Iris pigment epithelial cell (primary cell): ENCODE measurements at regions not wholly inside any gene's neighbourhood (a gene's known extent, or its start where the extent isn't known, plus 50 kb on each side); places are given as distances from the start of the nearest gene placed in this dataset.
"Not testable (repeated sequence)": the region's sequence is repeated elsewhere in the genome, so short reads cannot be mapped to it uniquely, and the experiment has no call there.

Experiments used
- DNase-seq: peaks from one replicate; pipeline ENCODE4 v3.0.0-alpha.2; 2011; ENCODE audit warnings: low read depth

- DNase-seq: no peak
Observed at GRCh38 chr1:76687307-76688175, 179.7 kb upstream of the ST6GALNAC5 start.

DNA sequence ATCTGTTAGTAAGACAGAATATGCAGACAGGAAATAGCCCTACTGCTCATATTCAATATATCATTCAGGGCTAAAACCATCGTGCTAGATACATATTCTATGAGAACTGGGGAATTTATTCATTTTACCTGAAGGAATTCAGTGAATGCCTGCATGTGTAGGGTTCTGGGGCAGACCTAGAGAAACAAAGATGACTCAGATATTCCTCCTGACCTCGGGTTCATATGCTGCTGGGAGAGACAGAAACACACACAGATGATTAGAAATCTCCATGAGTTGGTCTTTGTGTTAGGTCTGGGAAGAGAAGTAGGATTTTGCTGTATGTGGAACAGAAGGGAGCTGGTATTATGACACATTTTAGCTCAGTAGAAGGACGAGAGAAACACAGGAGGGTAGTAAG, 176.5 kb upstream of the ST6GALNAC5 start:
- DNase-seq: peak; percentile 50

GRCh38 chr1:76695535-76695934, 171.7 kb upstream of the ST6GALNAC5 start:
- DNase-seq: no peak

GRCh38 chr1:76697361-76697760, 169.9 kb upstream of the ST6GALNAC5 start:
- no peak for DNase-seq

GRCh38 chr1:76699646-76700045, 167.6 kb upstream of the ST6GALNAC5 start:
- DNase-seq: not testable (repeated sequence)

GRCh38 chr1:76700200-76700599, 167.1 kb upstream of the ST6GALNAC5 start:
- DNase-seq: not testable (repeated sequence)

DNA sequence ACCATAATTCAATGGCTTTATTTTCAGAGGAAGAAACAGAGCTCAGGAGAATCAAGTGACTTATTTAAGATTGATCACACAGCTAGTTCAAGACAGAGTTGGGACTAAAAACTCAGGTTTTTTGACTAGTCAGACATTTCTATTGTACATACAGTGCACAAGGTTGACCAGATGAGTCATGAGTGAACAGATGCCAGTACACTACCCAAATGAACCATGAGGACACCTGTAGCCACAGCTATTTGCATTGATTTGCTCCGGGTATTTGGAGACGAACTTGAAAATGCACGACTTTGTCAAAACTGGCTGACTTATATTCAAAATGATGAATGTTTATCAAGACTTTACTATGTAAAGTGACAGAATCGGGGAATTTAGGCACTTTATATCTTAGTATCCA, 161.7 kb upstream of the ST6GALNAC5 start:
- no peak for DNase-seq

DNA sequence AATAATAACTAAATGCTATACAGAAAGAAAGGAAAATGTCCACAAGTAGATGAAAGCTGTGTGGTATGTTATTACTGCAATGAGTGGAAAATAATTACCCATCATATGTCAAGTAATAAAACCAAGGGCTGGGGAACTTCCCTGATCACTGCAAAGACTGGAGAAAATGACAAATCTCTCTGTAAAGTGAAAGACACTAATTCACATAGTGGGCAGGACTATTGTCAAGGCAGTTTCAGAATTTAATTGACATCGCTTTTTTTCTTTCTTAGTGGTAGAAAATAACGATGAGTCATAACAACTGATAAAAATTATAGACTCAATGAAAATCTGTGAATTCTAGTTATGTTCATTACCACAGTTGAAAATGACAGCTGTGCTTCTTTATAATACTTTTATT, 153.7 kb upstream of the ST6GALNAC5 start:
- no peak for DNase-seq

GRCh38 chr1:76715474-76715873, 151.8 kb upstream of the ST6GALNAC5 start:
- no peak for DNase-seq

DNA sequence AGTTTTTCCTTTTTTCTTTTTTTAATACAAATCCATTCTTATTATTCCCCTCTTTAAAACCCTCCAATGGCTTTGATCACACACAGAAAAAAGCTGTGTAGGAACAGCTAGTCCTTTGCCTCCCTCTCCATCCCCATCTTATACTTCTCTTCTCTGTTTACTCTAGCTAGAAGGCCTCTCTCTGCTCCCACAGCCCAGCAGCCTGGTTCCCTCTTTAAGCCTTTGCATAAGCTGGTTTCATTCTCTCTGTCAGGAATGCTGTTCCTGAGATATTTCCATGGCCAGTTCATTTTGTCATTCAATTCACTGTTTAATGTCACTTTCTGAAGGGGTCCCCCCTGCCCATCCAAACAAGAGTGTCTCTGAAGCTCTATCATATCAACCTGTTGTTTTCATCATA, 143.3 kb upstream of the ST6GALNAC5 start:
- no peak for DNase-seq

DNA sequence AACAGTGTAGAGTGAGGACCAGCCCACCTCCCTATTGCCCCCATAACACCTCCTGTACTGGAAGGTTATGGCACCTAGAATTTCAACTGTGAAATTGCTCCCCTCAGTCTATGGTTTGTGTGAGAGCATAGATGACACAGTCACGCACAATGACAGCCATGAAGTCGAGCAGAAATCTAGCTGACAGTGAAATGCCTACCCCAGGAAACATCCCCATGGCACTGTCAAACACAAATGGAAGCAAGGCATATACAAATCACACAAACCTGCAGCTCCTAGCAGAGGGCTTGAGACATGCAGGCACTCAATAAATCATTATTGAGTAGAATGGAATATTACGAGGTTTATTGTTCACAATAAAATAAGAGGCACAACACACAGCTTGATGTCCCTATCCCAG, 142.5 kb upstream of the ST6GALNAC5 start:
- no peak for DNase-seq

DNA sequence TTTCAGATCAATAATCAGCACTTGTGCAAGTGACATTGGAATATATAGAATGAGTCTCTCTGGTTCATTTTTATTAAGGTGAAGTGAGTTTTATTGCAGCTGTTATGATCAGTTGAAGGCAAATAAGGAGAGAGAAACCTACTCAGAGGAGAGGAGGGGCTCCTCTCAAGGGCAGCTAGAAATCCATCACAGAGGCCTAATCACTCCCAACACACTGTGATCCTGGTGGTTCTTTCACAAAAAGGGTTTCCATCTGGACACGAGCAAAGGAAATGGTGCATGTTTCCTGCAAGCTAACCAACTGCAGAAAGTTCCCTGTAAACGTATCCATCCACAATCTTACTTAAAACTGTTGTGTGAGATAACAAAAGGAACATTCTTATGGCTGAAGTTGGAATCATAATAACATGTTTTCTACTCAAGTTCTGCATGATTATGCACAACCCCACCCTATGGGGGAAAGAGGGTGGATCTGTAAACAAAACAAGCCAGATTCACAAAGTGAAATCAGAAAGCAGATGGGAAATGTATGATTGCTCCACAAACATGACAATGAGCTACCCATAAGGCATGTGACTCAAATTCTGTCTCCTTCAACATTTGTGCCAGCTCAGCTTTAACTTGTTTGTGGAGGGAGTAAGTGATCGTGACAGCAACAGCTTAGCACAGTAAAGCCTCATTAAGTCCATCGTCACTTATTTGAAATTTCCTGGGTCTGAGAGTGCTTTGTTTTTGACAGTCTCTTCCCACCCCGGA, 141.2 kb upstream of the ST6GALNAC5 start:
- no peak for DNase-seq

DNA sequence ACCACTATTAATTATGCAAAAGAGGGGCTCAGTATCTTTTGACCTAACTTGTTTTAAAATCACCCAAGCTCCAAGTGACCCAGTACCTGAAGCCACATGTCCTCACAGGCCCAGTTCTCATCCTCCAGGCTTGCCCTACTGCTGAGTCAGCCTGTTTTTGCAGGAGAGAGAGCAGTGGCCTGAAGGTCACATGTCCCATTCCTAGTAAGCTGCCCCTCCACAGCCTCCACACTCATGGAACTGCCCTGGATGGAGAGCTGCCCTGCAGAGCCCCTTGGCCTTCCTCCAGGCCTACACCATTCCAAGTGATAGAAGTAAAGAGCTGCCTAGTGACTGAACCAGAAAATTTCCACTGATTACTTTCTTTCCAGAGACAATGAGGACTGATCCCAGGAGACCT, 139.8 kb upstream of the ST6GALNAC5 start:
- no peak for DNase-seq

- DNase-seq: no peak
Observed at GRCh38 chr1:76729142-76729541, 138.1 kb upstream of the ST6GALNAC5 start.

DNA sequence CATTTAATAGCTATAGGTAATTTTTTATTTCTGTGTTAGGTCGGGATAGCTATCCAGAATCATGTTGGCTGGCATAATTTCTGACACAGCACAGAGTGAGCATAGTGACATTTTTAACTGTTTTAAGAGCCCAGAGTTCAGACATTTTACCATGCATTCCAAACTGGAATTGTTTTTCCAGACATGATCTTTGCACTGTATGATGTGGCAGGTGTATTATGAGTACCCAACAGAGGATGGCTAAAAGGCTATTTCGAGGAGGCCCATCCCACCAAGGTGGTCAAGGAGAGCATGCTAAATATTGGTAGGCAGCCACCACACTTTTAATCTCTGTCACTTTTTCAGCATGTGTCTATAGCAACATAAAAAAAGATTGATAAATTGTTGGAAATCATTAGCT, 137.3 kb upstream of the ST6GALNAC5 start:
- DNase-seq: no peak

DNA sequence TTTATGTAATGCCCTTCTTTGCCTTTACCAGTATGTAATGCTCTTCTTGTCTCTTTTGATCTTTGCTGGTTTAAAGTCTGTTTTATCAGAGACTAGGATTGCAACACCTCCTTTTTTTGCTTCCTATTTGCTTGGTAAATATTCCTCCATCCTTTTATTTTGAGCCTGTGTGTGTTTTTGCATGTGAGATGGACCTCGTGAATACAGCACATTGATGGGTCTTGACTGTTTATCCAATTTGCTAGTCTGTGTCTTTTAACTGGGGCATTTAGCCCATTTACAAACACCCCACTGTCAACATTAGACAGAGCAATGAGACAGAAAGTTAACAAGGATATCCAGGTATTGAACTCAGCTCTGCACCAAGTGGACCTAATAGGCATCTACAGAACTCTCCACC, 128.9 kb upstream of the ST6GALNAC5 start:
- DNase-seq: not testable (repeated sequence)

- DNase-seq: not testable (repeated sequence)
Observed at GRCh38 chr1:76740956-76741355, 126.3 kb upstream of the ST6GALNAC5 start.

- no peak for DNase-seq
Observed at GRCh38 chr1:76744989-76745388, 122.3 kb upstream of the ST6GALNAC5 start.

- no peak for DNase-seq
Observed at GRCh38 chr1:76746206-76746605, 121.1 kb upstream of the ST6GALNAC5 start.

- no peak for DNase-seq
Observed at GRCh38 chr1:76754730-76755129, 112.5 kb upstream of the ST6GALNAC5 start.

DNA sequence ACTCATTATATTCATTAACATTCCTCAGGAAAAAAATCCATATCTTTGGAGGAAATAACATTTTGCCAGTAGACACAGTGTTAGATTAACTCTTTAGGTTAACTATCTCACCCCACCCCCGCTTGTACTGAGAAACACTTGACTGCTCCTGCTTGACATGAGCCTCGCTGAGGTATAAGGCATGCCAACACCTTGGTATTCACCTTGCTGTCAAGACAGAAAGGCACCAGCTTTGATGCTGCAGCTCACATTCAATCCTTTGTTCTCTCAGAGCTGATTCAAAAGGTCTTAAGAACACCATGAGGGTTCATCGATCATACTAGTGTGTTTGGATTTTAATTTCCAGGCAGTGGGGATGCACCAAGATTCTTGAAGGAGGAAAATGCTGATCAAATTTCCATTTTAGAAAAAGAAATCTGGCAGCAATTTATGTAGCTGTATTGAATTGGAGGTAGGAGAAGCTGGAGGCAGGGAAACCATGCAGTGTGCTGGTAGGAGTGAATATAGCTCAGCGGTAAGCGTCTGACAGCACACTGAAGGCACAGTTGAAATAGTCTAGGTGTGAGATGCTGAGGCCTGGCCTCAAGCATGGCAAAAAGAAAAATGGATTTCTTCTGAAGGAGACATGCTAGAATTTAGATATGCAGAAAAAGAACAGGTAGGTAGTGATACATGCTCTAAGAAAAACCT, 108.0 kb upstream of the ST6GALNAC5 start:
- no peak for DNase-seq

- peak; percentile 53 for DNase-seq
Observed at GRCh38 chr1:76759950-76760349, 107.3 kb upstream of the ST6GALNAC5 start.

GRCh38 chr1:76763738-76764137, 103.5 kb upstream of the ST6GALNAC5 start:
- no peak for DNase-seq
